ENCODE measurements at regions not wholly inside any gene's neighbourhood (a gene's known extent, or its start where the extent isn't known, plus 50 kb on each side); places are given as distances from the start of the nearest gene placed in this dataset.

DNA sequence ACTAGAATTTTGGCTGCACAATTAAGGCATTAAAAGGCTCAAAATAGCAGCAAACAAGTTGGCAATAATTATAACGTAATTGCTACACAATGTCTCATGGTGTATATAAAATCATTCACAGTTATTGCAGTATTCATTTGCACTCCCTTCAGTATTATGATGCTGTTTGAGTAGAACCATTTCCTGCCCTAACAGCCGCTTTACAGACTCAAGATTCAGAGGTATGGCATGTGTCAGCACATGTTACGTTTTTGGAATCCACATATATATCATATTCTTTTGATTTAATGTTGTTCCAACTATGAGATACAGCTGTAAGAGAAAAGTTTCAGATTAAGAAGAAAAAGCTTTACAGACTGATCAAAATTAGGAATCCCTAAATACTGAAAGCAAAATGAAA is 56.3 kb upstream of the NCKAP5 start:
- H3K27me3 ChIP-seq (ENCODE audit: control insufficient read depth in 1 of 2, insufficient read depth in 2 of 2, low read length in 2 of 2) = no peaks in the 10 kb centered on the region

DNA sequence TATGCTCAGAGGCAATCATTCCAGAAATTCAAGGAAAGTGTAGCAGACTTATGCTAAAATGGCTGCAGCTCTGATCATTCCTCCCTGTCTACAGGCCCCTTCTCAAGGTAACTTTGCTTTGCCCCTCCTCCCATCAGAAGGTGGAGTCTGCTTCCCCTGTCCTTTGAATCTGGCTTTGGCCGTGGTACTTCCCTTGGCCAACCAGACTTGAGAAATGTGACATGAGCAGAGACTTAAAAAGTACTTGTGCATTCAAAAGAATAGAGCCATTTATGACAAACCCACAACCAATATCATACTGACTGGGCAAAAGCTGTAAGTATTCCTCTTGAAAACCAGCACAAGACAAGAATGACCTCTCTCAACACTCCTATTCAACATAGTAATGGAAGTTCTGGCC is 59.5 kb upstream of the NCKAP5 start:
- Histone ChIP-seq H3K36me3 (ENCODE audit: control insufficient read depth in 1 of 2, insufficient read depth in 2 of 2, low read length in 2 of 2) (no peaks in the 10 kb centered on the region), H3K9ac (ENCODE audit: low read depth in 1 of 2, low read length in 2 of 2) (no peak overlapping the region), H3K9me3 (ENCODE audit: control insufficient read depth in 1 of 2, low read length in 2 of 2) (no peaks in the 10 kb centered on the region), H3K27ac (ENCODE audit: low read depth, low read length) (no peak overlapping the region), H3K4me1 (ENCODE audit: control insufficient read depth in 1 of 2, insufficient read depth in 2 of 2, low read length in 2 of 2) (no peaks in the 10 kb centered on the region), H3K4me3 (ENCODE audit: low read depth in 1 of 2, low read length in 2 of 2) (no peak overlapping the region), H3K27me3 (ENCODE audit: control insufficient read depth in 1 of 2, insufficient read depth in 2 of 2, low read length in 2 of 2) (no peaks in the 10 kb centered on the region)

More for the DNA sequence above, 56.3 kb upstream of the NCKAP5 start:
- Histone ChIP-seq H3K9me3 (ENCODE audit: control insufficient read depth in 1 of 2, low read length in 2 of 2) (no peaks in the 10 kb centered on the region), H3K27ac (ENCODE audit: low read depth, low read length) (no peak overlapping the region), H3K4me3 (ENCODE audit: low read depth in 1 of 2, low read length in 2 of 2) (no peak overlapping the region), H3K9ac (ENCODE audit: low read depth in 1 of 2, low read length in 2 of 2) (no peak overlapping the region), H3K4me1 (ENCODE audit: control insufficient read depth in 1 of 2, insufficient read depth in 2 of 2, low read length in 2 of 2) (no peaks in the 10 kb centered on the region), H3K36me3 (ENCODE audit: control insufficient read depth in 1 of 2, insufficient read depth in 2 of 2, low read length in 2 of 2) (no peaks in the 10 kb centered on the region)

DNA sequence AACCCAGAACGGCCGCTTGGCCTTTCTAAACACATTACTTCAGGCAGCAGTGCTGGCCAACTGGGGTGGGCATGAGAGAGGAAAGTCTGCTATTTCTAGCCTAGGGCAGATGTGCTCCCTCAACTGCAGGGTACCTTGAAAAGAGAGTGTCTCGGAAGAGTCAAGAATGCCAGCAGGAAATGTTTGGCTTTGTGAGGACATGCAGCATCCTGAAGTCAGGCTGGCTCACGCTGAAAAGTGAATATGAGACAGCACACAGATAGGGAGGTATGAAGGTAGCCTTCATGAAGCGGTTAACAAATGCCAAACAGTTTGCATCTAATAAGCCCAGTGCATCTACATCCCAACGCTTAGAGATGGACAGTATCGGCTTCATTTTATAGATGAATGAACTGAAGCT is 65.0 kb upstream of the NCKAP5 start:
- H3K27ac ChIP-seq (ENCODE audit: low read depth, low read length) = no peak overlapping the region
- H3K9ac ChIP-seq (ENCODE audit: low read depth in 1 of 2, low read length in 2 of 2) = no peak overlapping the region
- H3K4me1 ChIP-seq (ENCODE audit: control insufficient read depth in 1 of 2, insufficient read depth in 2 of 2, low read length in 2 of 2) = no peaks in the 10 kb centered on the region
- no peak overlapping the region for H3K4me3 ChIP-seq (ENCODE audit: low read depth in 1 of 2, low read length in 2 of 2)
- H3K27me3 ChIP-seq (ENCODE audit: control insufficient read depth in 1 of 2, insufficient read depth in 2 of 2, low read length in 2 of 2) = no peaks in the 10 kb centered on the region
- H3K36me3 ChIP-seq (ENCODE audit: control insufficient read depth in 1 of 2, insufficient read depth in 2 of 2, low read length in 2 of 2) = no peaks in the 10 kb centered on the region
- no peaks in the 10 kb centered on the region for H3K9me3 ChIP-seq (ENCODE audit: control insufficient read depth in 1 of 2, low read length in 2 of 2)

DNA sequence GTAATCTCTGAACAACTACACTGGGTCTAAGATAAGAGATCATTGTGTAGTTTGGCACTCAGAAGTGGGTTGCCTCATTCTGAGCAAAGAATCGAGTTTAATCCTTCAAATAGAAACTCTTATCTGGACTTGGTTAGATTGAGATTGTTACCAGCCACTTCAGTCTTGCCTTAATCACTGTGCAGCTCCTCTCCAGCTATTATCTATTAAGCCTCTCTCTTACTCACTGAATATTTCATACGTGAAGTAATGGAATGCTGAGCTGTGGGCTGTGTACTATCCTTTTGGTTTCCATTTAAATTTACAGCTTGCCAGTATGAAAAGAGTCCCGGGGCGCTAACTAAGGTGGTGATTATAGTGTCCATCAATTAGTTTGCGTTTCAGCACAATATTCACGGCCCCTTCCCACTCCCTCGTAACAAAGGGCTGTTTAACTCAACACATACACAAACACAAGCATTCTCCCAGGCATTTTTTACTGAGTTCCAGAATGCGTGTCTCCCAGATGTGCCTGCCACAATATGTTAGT is 65.7 kb upstream of the NCKAP5 start:
- Histone ChIP-seq H3K9ac (ENCODE audit: low read depth in 1 of 2, low read length in 2 of 2) (no peak overlapping the region), H3K4me3 (ENCODE audit: low read depth in 1 of 2, low read length in 2 of 2) (no peak overlapping the region), H3K27me3 (ENCODE audit: control insufficient read depth in 1 of 2, insufficient read depth in 2 of 2, low read length in 2 of 2) (no peaks in the 10 kb centered on the region), H3K4me1 (ENCODE audit: control insufficient read depth in 1 of 2, insufficient read depth in 2 of 2, low read length in 2 of 2) (no peaks in the 10 kb centered on the region), H3K27ac (ENCODE audit: low read depth, low read length) (no peak overlapping the region), H3K9me3 (ENCODE audit: control insufficient read depth in 1 of 2, low read length in 2 of 2) (no peaks in the 10 kb centered on the region), H3K36me3 (ENCODE audit: control insufficient read depth in 1 of 2, insufficient read depth in 2 of 2, low read length in 2 of 2) (no peaks in the 10 kb centered on the region)

DNA sequence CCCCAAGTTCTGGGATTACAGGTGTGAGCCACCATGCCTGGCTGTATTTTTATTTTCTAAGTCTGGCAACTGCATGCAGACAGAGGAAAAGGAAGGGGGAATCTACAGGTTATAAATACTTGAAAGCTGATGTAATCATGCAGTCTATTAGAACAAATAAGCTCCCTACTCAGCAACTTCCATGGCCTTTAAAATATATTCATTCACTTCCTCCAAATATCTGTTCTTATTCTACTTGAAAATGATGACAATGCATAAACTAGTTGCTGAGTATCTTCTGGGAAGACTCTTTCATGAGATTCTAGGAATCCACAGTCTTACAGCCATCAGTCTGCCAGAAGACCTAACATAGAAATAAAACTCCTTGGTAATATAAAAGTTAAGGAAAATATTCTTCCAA is 66.9 kb upstream of the NCKAP5 start:
- Histone ChIP-seq H3K9me3 (ENCODE audit: control insufficient read depth in 1 of 2, low read length in 2 of 2) (no peaks in the 10 kb centered on the region), H3K27ac (ENCODE audit: low read depth, low read length) (no peak overlapping the region)

DNA sequence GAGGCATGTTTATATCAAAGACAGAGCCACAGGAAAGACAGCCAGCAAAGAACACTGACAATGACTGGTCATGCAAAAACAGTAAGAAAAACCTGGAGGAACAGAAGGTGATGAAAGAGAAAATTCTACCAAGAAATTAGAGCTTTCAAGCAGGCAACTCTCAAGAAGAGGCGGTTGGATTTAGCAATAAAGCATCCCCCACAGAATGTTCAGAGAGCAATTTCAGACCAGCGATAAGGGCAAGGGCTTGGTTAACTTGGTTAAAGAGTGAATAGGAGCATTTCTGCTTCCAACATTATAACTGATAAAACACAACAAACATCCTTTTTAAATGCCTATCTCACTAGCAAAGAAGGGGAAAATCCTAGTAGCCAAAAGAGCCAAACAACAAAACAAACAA is 68.0 kb upstream of the NCKAP5 start:
- H3K4me1 ChIP-seq (ENCODE audit: control insufficient read depth in 1 of 2, insufficient read depth in 2 of 2, low read length in 2 of 2) = no peaks in the 10 kb centered on the region
- no peak overlapping the region for H3K4me3 ChIP-seq (ENCODE audit: low read depth in 1 of 2, low read length in 2 of 2)
- no peaks in the 10 kb centered on the region for H3K36me3 ChIP-seq (ENCODE audit: control insufficient read depth in 1 of 2, insufficient read depth in 2 of 2, low read length in 2 of 2)
- no peak overlapping the region for H3K9ac ChIP-seq (ENCODE audit: low read depth in 1 of 2, low read length in 2 of 2)
- H3K27me3 ChIP-seq (ENCODE audit: control insufficient read depth in 1 of 2, insufficient read depth in 2 of 2, low read length in 2 of 2) = no peaks in the 10 kb centered on the region
- H3K9me3 ChIP-seq (ENCODE audit: control insufficient read depth in 1 of 2, low read length in 2 of 2) = no peaks in the 10 kb centered on the region
- no peak overlapping the region for H3K27ac ChIP-seq (ENCODE audit: low read depth, low read length)

More for the DNA sequence above, 66.9 kb upstream of the NCKAP5 start:
- Histone ChIP-seq H3K4me1 (ENCODE audit: control insufficient read depth in 1 of 2, insufficient read depth in 2 of 2, low read length in 2 of 2) (no peaks in the 10 kb centered on the region), H3K36me3 (ENCODE audit: control insufficient read depth in 1 of 2, insufficient read depth in 2 of 2, low read length in 2 of 2) (no peaks in the 10 kb centered on the region), H3K9ac (ENCODE audit: low read depth in 1 of 2, low read length in 2 of 2) (no peak overlapping the region), H3K4me3 (ENCODE audit: low read depth in 1 of 2, low read length in 2 of 2) (no peak overlapping the region), H3K27me3 (ENCODE audit: control insufficient read depth in 1 of 2, insufficient read depth in 2 of 2, low read length in 2 of 2) (no peaks in the 10 kb centered on the region)

DNA sequence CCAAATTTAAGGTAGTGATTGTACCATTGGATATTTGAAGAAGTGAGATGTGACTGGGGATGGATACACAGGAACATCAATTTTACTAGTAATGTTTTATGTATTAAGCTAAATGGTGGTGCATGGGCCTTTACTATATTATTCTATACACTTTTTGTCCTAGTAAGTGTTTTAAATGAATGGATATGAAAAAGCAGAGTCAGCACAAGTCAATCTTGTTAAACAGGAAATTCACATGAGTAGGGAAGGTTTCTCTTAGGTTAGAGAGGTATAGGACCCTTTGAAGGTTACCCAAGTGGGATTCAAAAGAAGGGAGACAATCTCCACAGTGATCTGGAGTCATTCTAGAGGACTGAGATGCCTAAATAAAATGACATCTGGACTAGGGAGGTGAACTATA is 71.8 kb upstream of the NCKAP5 start:
- Histone ChIP-seq H3K9me3 (ENCODE audit: control insufficient read depth in 1 of 2, low read length in 2 of 2) (no peaks in the 10 kb centered on the region), H3K9ac (ENCODE audit: low read depth in 1 of 2, low read length in 2 of 2) (no peak overlapping the region), H3K27ac (ENCODE audit: low read depth, low read length) (no peak overlapping the region), H3K27me3 (ENCODE audit: control insufficient read depth in 1 of 2, insufficient read depth in 2 of 2, low read length in 2 of 2) (no peaks in the 10 kb centered on the region), H3K4me3 (ENCODE audit: low read depth in 1 of 2, low read length in 2 of 2) (no peak overlapping the region), H3K36me3 (ENCODE audit: control insufficient read depth in 1 of 2, insufficient read depth in 2 of 2, low read length in 2 of 2) (no peaks in the 10 kb centered on the region), H3K4me1 (ENCODE audit: control insufficient read depth in 1 of 2, insufficient read depth in 2 of 2, low read length in 2 of 2) (no peaks in the 10 kb centered on the region)

DNA sequence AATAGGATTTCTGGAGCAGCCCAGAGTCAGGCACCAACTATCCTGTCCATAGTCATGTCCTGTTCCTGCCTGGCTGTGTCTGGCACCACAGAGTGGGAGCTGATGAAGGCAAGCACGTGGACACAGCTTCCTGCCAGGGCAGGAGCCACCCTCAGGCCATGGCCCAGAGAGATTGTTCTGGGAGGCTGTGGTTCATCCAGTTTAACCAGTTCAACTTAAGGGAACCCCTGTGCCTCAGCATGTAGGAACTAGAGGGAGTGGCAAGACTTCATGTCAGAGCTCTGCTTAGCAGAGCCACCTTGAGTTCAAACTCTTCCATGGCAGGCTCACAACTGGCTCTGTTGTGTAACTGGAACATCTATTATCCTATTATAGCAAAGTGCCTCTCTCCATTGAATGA is 73.2 kb upstream of the NCKAP5 start:
- no peaks in the 10 kb centered on the region for H3K36me3 ChIP-seq (ENCODE audit: control insufficient read depth in 1 of 2, insufficient read depth in 2 of 2, low read length in 2 of 2)
- H3K27me3 ChIP-seq (ENCODE audit: control insufficient read depth in 1 of 2, insufficient read depth in 2 of 2, low read length in 2 of 2) = no peaks in the 10 kb centered on the region
- H3K4me1 ChIP-seq (ENCODE audit: control insufficient read depth in 1 of 2, insufficient read depth in 2 of 2, low read length in 2 of 2) = no peaks in the 10 kb centered on the region
- H3K4me3 ChIP-seq (ENCODE audit: low read depth in 1 of 2, low read length in 2 of 2) = no peak overlapping the region
- H3K27ac ChIP-seq (ENCODE audit: low read depth, low read length) = no peak overlapping the region
- no peaks in the 10 kb centered on the region for H3K9me3 ChIP-seq (ENCODE audit: control insufficient read depth in 1 of 2, low read length in 2 of 2)
- no peak overlapping the region for H3K9ac ChIP-seq (ENCODE audit: low read depth in 1 of 2, low read length in 2 of 2)

DNA sequence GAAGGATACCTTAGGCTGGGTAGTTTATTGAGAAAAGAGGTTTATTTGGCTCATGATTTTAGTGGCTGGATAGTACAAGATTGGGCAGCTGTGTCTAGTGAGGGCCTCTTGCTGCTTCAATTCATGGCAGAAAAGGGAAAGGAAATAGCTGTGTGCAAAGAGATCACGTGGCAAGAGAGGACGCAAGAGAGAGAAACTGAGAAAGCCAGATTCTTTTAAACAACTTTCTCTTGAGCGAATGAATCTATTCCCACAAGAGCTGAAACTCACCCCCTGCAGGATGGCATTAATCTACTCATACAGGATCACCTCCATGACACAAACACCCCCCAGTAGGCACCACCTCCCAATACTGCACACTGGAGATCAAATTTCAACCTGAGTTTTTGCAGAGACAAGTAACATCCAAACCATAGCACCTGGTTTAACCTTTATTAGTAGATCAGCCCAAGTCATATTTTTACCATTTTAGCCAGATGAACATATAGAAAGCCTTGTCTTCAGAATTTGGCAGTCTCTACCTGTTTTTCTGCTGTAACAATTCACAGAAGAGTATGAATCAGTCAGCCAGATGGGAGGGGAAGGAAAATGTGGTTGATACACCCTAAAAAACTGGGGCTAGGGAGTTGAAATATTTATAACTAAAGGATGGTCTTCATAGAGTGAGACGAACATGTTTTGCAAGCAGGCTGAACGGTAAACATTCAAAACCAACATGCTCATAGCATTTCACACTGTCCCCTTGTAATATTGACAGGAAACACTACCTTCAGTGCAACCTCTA is 73.9 kb upstream of the NCKAP5 start:
- H3K4me1 ChIP-seq (ENCODE audit: control insufficient read depth in 1 of 2, insufficient read depth in 2 of 2, low read length in 2 of 2) = no peaks in the 10 kb centered on the region
- no peaks in the 10 kb centered on the region for H3K27me3 ChIP-seq (ENCODE audit: control insufficient read depth in 1 of 2, insufficient read depth in 2 of 2, low read length in 2 of 2)
- H3K27ac ChIP-seq (ENCODE audit: low read depth, low read length) = no peak overlapping the region
- H3K36me3 ChIP-seq (ENCODE audit: control insufficient read depth in 1 of 2, insufficient read depth in 2 of 2, low read length in 2 of 2) = no peaks in the 10 kb centered on the region
- no peak overlapping the region for H3K9ac ChIP-seq (ENCODE audit: low read depth in 1 of 2, low read length in 2 of 2)
- H3K4me3 ChIP-seq (ENCODE audit: low read depth in 1 of 2, low read length in 2 of 2) = no peak overlapping the region
- no peaks in the 10 kb centered on the region for H3K9me3 ChIP-seq (ENCODE audit: control insufficient read depth in 1 of 2, low read length in 2 of 2)

DNA sequence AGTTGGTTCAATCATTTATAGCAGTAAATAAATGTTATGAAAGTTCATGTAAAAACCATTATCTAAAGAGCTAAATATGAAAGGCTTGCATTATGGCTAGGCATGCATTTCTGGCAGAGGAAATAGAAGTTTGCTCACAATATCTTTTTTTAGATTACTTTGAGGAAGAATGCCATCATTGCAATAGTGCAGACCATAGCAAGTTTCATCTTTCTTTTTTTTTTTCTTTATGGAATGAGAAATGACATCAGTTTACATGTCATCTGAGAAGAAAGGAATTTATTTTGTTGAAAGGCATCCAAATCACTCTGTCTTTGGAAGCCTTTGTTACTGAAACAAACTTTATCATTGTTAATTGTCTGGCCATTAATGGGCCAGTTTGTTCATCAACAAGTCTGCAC is 74.5 kb upstream of the NCKAP5 start:
- no peak overlapping the region for H3K4me3 ChIP-seq (ENCODE audit: low read depth in 1 of 2, low read length in 2 of 2)
- no peaks in the 10 kb centered on the region for H3K4me1 ChIP-seq (ENCODE audit: control insufficient read depth in 1 of 2, insufficient read depth in 2 of 2, low read length in 2 of 2)
- H3K9ac ChIP-seq (ENCODE audit: low read depth in 1 of 2, low read length in 2 of 2) = no peak overlapping the region
- H3K27me3 ChIP-seq (ENCODE audit: control insufficient read depth in 1 of 2, insufficient read depth in 2 of 2, low read length in 2 of 2) = no peaks in the 10 kb centered on the region
- H3K36me3 ChIP-seq (ENCODE audit: control insufficient read depth in 1 of 2, insufficient read depth in 2 of 2, low read length in 2 of 2) = no peaks in the 10 kb centered on the region
- no peak overlapping the region for H3K27ac ChIP-seq (ENCODE audit: low read depth, low read length)
- no peaks in the 10 kb centered on the region for H3K9me3 ChIP-seq (ENCODE audit: control insufficient read depth in 1 of 2, low read length in 2 of 2)

All from duodenal mucosa (tissue), 2 donors.